Tibial nerve (tissue), 4 donors: ENCODE measurements at regions not wholly inside any gene's neighbourhood (a gene's known extent, or its start where the extent isn't known, plus 50 kb on each side); places are given as distances from the start of the nearest gene placed in this dataset.

Experiments
- DNase-seq, 2 donors: peaks; one replicate each; pipeline ENCODE4 v3.0.0-alpha.2; 2019; ENCODE audit warnings: low spot score in 2 of 2
- H3K27ac ChIP-seq, 4 donors: fragments of 200-600 bp; sonication (generic) in 3 of 4; one replicate each; pipeline ENCODE4 v1.5.1; 2017 to 2019; ENCODE audit warnings: mild to moderate bottlenecking in 1 of 4
- H3K27me3 ChIP-seq, 2 donors: fragments of 200-600 bp; sonication (generic) in 1 of 2; one replicate each; pipeline versions ENCODE4 v1.5.1 to v1.6.0; 2017 to 2019
- H3K36me3 ChIP-seq, 3 donors: fragments of 200-600 bp; sonication (generic); one replicate each; pipeline ENCODE4 v1.5.1; 2018 to 2019
- H3K4me1 ChIP-seq, 4 donors: fragments of 200-600 bp; sonication (generic) in 3 of 4; one replicate each; pipeline ENCODE4 v1.5.1; 2017 to 2019
- H3K4me3 ChIP-seq, 4 donors: fragments of 200-600 bp; sonication (generic) in 3 of 4; one replicate each; pipeline ENCODE4 v1.5.1; 2017 to 2019; ENCODE audit warnings: mild to moderate bottlenecking in 1 of 4, moderate library complexity in 1 of 4
- H3K9me3 ChIP-seq, 4 donors: fragments of 200-600 bp; sonication (generic) in 3 of 4; one replicate each; pipeline ENCODE4 v1.5.1; 2017 to 2019
- EP300 ChIP-seq, 2 donors: sonication (generic); formaldehyde crosslinking; IDR thresholded peaks; one replicate each; pipeline ENCODE4 v1.6.1; 2017; ENCODE audit warnings: antibody characterized with exemption in 2 of 2, mild to moderate bottlenecking in 1 of 2
- POLR2A ChIP-seq, 2 donors: fragments of 450-650 bp; IDR thresholded peaks; one replicate each; pipeline ENCODE4 v1.6.1; 2017; ENCODE audit warnings: antibody characterized with exemption in 2 of 2, mild to moderate bottlenecking in 2 of 2, moderate library complexity in 2 of 2
- WGBS, 2 donors: methylation state at CpG; one replicate each; pipeline ENCODE4 v1.1.5; 2018; 5-methylcytosine and 5-hydroxymethylcytosine counted together
- TF ChIP-seq, protein P1 (sequence below), 5 experiments: fragments of 200-600 bp in 3 of 5; fragments of 450-650 bp in 2 of 5; sonication (generic) in 3 of 5; IDR thresholded peaks; one replicate each; pipeline ENCODE4 v1.5.1; 2016 to 2019; ENCODE audit warnings: antibody characterized with exemption in 5 of 5, mild to moderate bottlenecking in 3 of 5, moderate library complexity in 2 of 5

DNA sequence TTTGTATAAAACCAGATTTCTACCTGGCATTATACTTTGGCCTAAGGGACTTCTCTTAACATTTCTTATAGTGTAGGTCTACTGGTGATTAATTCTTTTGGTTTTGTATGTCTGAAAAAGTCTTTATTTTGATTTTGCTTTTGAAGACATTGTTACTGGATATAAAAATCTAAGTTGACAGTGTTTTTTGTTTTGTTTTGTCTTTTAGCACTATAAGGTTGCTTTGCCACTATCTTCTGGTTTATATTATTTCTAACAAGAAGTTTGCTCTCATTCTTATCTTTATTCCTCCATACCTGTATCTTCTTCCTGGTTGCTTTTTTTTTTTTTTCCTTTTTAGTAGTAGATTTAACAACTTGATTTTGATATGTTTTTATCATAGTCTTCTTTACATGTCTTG is 76.0 kb downstream of the ING2 start:
- TF ChIP-seq POLR2A (IDR thresholded peaks at IDR 0.05) (no peak), EP300 (IDR thresholded peaks at IDR 0.05) (no peak)
- TF ChIP-seq, protein P1, sequence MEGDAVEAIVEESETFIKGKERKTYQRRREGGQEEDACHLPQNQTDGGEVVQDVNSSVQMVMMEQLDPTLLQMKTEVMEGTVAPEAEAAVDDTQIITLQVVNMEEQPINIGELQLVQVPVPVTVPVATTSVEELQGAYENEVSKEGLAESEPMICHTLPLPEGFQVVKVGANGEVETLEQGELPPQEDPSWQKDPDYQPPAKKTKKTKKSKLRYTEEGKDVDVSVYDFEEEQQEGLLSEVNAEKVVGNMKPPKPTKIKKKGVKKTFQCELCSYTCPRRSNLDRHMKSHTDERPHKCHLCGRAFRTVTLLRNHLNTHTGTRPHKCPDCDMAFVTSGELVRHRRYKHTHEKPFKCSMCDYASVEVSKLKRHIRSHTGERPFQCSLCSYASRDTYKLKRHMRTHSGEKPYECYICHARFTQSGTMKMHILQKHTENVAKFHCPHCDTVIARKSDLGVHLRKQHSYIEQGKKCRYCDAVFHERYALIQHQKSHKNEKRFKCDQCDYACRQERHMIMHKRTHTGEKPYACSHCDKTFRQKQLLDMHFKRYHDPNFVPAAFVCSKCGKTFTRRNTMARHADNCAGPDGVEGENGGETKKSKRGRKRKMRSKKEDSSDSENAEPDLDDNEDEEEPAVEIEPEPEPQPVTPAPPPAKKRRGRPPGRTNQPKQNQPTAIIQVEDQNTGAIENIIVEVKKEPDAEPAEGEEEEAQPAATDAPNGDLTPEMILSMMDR (IDR thresholded peaks at IDR 0.05), result no peak
- H3K9me3 ChIP-seq, result peaks cover 0 to 6% (median 0%) of the 10 kb centered on the region in 4 donors
- no peak overlapping the region for H3K27ac ChIP-seq
- H3K27me3 ChIP-seq, result no peaks in the 10 kb centered on the region
- H3K4me1 ChIP-seq, result no peaks in the 10 kb centered on the region
- H3K36me3 ChIP-seq, result no peaks in the 10 kb centered on the region
- DNase-seq, result no peak
- no peak overlapping the region for H3K4me3 ChIP-seq

GRCh38 chr4:183586824-183587223 is 72.2 kb downstream of the RWDD4 start:
- Histone ChIP-seq H3K4me3 (no peak overlapping the region), H3K27me3 (no peaks in the 10 kb centered on the region), H3K36me3 (no peaks in the 10 kb centered on the region), H3K27ac (peak overlapping the region in 1 of 4 donors; percentile 78), H3K4me1 (peaks cover 0 to 19% (median 4%) of the 10 kb centered on the region in 4 donors), H3K9me3 (no peaks in the 10 kb centered on the region)
- no peak for DNase-seq
- TF ChIP-seq POLR2A (IDR thresholded peaks at IDR 0.05) (no peak), EP300 (IDR thresholded peaks at IDR 0.05) (no peak)
- TF ChIP-seq, protein P1 (IDR thresholded peaks at IDR 0.05), result no peak
- WGBS, 2 donors, result 88 to 89% methylated on average over 10 of the region's 10 CpGs

DNA sequence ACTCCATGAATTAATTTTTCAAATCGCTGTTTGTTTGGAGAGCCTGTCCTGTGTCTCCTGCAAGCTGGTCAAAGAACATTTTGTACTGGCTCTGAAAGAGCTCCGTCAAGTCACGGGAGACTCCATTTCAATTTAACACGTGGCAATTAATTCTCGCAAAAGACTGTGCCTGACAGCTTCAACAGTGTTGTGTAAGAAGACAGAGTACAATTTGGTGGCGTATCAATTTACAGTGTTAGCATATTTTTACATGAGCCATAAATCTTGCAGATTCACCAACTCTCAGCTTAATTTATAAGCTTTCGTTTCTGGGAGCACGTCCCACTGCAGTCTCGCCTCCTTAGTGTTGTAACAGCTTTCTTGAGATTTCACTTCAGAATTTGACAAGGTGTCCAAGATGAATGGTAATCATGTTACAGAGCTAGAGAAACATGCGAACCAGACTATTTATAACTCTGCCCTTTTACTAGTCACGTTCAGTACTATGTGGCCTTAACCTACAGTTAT is 70.8 kb downstream of the RWDD4 start:
- Histone ChIP-seq H3K27me3 (no peaks in the 10 kb centered on the region), H3K9me3 (no peaks in the 10 kb centered on the region), H3K4me1 (peaks cover 0 to 19% (median 4%) of the 10 kb centered on the region in 4 donors), H3K27ac (peak overlapping the region; percentile 1 to 78 (median 50)), H3K4me3 (peak overlapping the region in 1 of 4 donors; percentile 24), H3K36me3 (no peaks in the 10 kb centered on the region)
- 18 to 32% methylated on average over 11 of the region's 11 CpGs for WGBS, 2 donors
- TF ChIP-seq, protein P1 (IDR thresholded peaks at IDR 0.05), result no peak
- TF ChIP-seq EP300 (IDR thresholded peaks at IDR 0.05) (peak; percentile 73 to 98), POLR2A (IDR thresholded peaks at IDR 0.05) (no peak)
- DNase-seq, result peak in 1 of 2 donors; percentile 51

GRCh38 chr4:183588691-183589090 is 70.3 kb downstream of the RWDD4 start:
- TF ChIP-seq POLR2A (IDR thresholded peaks at IDR 0.05), result no peak
- TF ChIP-seq, protein P1 (IDR thresholded peaks at IDR 0.05), result no peak
- TF ChIP-seq EP300 (IDR thresholded peaks at IDR 0.05), result no peak
- H3K27me3 ChIP-seq, result no peaks in the 10 kb centered on the region
- H3K27ac ChIP-seq, result peak overlapping the region in 3 of 4 donors; percentile 1 to 78 (median 64)
- WGBS, 2 donors, result 94 to 97% methylated on average over 3 of the region's 3 CpGs
- no peak for DNase-seq
- no peaks in the 10 kb centered on the region for H3K36me3 ChIP-seq
- peaks cover 0 to 19% (median 4%) of the 10 kb centered on the region in 4 donors for H3K4me1 ChIP-seq
- no peaks in the 10 kb centered on the region for H3K9me3 ChIP-seq
- peak overlapping the region in 1 of 4 donors; percentile 24 for H3K4me3 ChIP-seq

GRCh38 chr4:183589461-183590099 is 69.4 kb downstream of the RWDD4 start:
- TF ChIP-seq, protein P1 (IDR thresholded peaks at IDR 0.05), result no peak
- TF ChIP-seq POLR2A (IDR thresholded peaks at IDR 0.05), result no peak
- TF ChIP-seq EP300 (IDR thresholded peaks at IDR 0.05), result no peak
- Histone ChIP-seq H3K27me3 (no peaks in the 10 kb centered on the region), H3K4me3 (no peak overlapping the region), H3K4me1 (peaks cover 0 to 19% (median 4%) of the 10 kb centered on the region in 4 donors), H3K9me3 (no peaks in the 10 kb centered on the region), H3K27ac (no peak overlapping the region), H3K36me3 (no peaks in the 10 kb centered on the region)
- WGBS, 2 donors, result 75 to 78% methylated on average over 5 of the region's 5 CpGs
- DNase-seq, result no peak
